HEK293 (cell line): ENCODE measurements at regions not wholly inside any gene's neighbourhood (a gene's known extent, or its start where the extent isn't known, plus 50 kb on each side); places are given as distances from the start of the nearest gene placed in this dataset.

Experiments used
- CTCF ChIA-PET: fragments of 350-600 bp; formaldehyde crosslinking; extraction: SDS; loops from one replicate; lab custom pipeline; 2021; ENCODE audit warnings: antibody characterized with exemption; lab: Yijun Ruan, JAX
- POLR2A ChIA-PET: fragments of 300-600 bp; formaldehyde crosslinking; extraction: SDS; loops from one replicate; lab custom pipeline; 2020; ENCODE audit warnings: antibody characterized with exemption, inconsistent platforms; lab: Yijun Ruan, JAX
- H3K27ac ChIP-seq: fragments of 200-500 bp; sonication (Bioruptor generic); 2 replicates; pipeline ENCODE4 v1.5.1; 2014; ENCODE audit warnings: low read depth, low read length, control low read depth, inconsistent platforms; ENCODE audit errors: extremely low read depth
- H3K36me3 ChIP-seq, 2 experiments: fragments of 200-500 bp in 1 of 2; sonication (Bioruptor generic) in 1 of 2; 1 replicate in 1 of 2; 2 replicates in 1 of 2; pipeline ENCODE4 v1.5.1; 2014 to 2017; ENCODE audit warnings: inconsistent platforms in 2 of 2, low read length in 2 of 2; ENCODE audit not compliant: control insufficient read depth in 2 of 2, insufficient read depth in 1 of 2
- H3K4me1 ChIP-seq: fragments of 200-500 bp; sonication (Bioruptor generic); 2 replicates; pipeline ENCODE4 v1.5.1; 2014; ENCODE audit warnings: mild to moderate bottlenecking, low read length, inconsistent platforms; ENCODE audit not compliant: control insufficient read depth, insufficient read depth
- H3K4me3 ChIP-seq: 2 replicates; pipeline ENCODE4 v1.5.1; 2011; ENCODE audit warnings: low read depth, mild to moderate bottlenecking, control low read depth, low read length, moderate library complexity
- H3K9me3 ChIP-seq: fragments of 200-500 bp; sonication (Bioruptor generic); 2 replicates; pipeline ENCODE4 v1.5.1; 2014; ENCODE audit warnings: low read depth, low read length, inconsistent platforms; ENCODE audit not compliant: control insufficient read depth, insufficient read depth
- HOXA7 ChIP-seq: sonication (generic); formaldehyde crosslinking; IDR thresholded peaks from 2 replicates; pipeline ENCODE4 v1.8.1; 2022; ENCODE audit warnings: missing genetic modification reagents, borderline replicate concordance
- INSM2 ChIP-seq: fragments of 450-650 bp; formaldehyde crosslinking; IDR thresholded peaks from 2 replicates; pipeline ENCODE4 v1.5.1; 2016; ENCODE audit warnings: missing biosample characterization, missing genetic modification characterization
- KLF1 ChIP-seq: fragments of 450-650 bp; formaldehyde crosslinking; IDR thresholded peaks from 2 replicates; pipeline ENCODE4 v1.5.1; 2016; ENCODE audit warnings: missing biosample characterization, missing genetic modification characterization
- REPIN1 ChIP-seq: fragments of 450-650 bp; formaldehyde crosslinking; IDR thresholded peaks from 2 replicates; pipeline ENCODE4 v1.5.1; 2017; ENCODE audit warnings: missing biosample characterization, missing genetic modification characterization, low read depth
- ZBTB20 ChIP-seq: fragments of 450-650 bp; formaldehyde crosslinking; IDR thresholded peaks from 2 replicates; pipeline ENCODE4 v1.5.1; 2016; ENCODE audit warnings: missing biosample characterization, missing genetic modification characterization
- ZEB2 ChIP-seq: fragments of 450-650 bp; formaldehyde crosslinking; IDR thresholded peaks from 2 replicates; pipeline ENCODE4 v1.5.1; 2016; ENCODE audit warnings: missing biosample characterization, missing genetic modification characterization
- ZNF18 ChIP-seq: fragments of 450-650 bp; formaldehyde crosslinking; IDR thresholded peaks from 2 replicates; pipeline ENCODE4 v1.5.1; 2016; ENCODE audit warnings: missing biosample characterization, missing genetic modification characterization
- ZNF248 ChIP-seq: fragments of 450-650 bp; formaldehyde crosslinking; IDR thresholded peaks from 2 replicates; pipeline ENCODE4 v1.5.1; 2017; ENCODE audit warnings: missing biosample characterization, missing genetic modification characterization
- ZNF26 ChIP-seq: fragments of 450-650 bp; formaldehyde crosslinking; IDR thresholded peaks from 2 replicates; pipeline ENCODE4 v1.5.1; 2016; ENCODE audit warnings: missing biosample characterization, missing genetic modification characterization
- ZNF366 ChIP-seq: fragments of 450-650 bp; formaldehyde crosslinking; conservative IDR thresholded peaks from 2 replicates; pipeline ENCODE4 v1.5.1; 2016; ENCODE audit warnings: missing biosample characterization, missing genetic modification characterization
- ZNF37A ChIP-seq: fragments of 450-650 bp; IDR thresholded peaks from 2 replicates; pipeline ENCODE4 v1.5.1; 2018; ENCODE audit warnings: missing biosample characterization, missing genetic modification characterization
- ZNF404 ChIP-seq: fragments of 450-650 bp; formaldehyde crosslinking; IDR thresholded peaks from 2 replicates; pipeline ENCODE4 v1.5.1; 2017; ENCODE audit warnings: missing biosample characterization, missing genetic modification characterization
- ZNF510 ChIP-seq: fragments of 450-650 bp; formaldehyde crosslinking; IDR thresholded peaks from 2 replicates; pipeline ENCODE4 v1.5.1; 2018; ENCODE audit warnings: mild to moderate bottlenecking, missing genetic modification characterization, missing biosample characterization; ENCODE audit not compliant: insufficient replicate concordance
- ZNF585B ChIP-seq: fragments of 450-650 bp; formaldehyde crosslinking; IDR thresholded peaks from 2 replicates; pipeline ENCODE4 v1.5.1; 2016; ENCODE audit warnings: missing biosample characterization, missing genetic modification characterization
- ZNF660 ChIP-seq: fragments of 450-650 bp; IDR thresholded peaks from 2 replicates; pipeline ENCODE4 v1.5.1; 2018; ENCODE audit warnings: missing biosample characterization, mild to moderate bottlenecking, missing genetic modification characterization
- ZNF843 ChIP-seq: fragments of 450-650 bp; formaldehyde crosslinking; IDR thresholded peaks from 2 replicates; pipeline ENCODE4 v1.5.1; 2016; ENCODE audit warnings: missing biosample characterization, missing genetic modification characterization
- TF ChIP-seq, protein P1 (sequence below): fragments of 450-650 bp; formaldehyde crosslinking; IDR thresholded peaks from 2 replicates; pipeline ENCODE4 v1.5.1; 2016; ENCODE audit warnings: missing biosample characterization, missing genetic modification characterization, low read depth
- TF ChIP-seq, protein P2 (sequence below): fragments of 450-650 bp; formaldehyde crosslinking; IDR thresholded peaks from 2 replicates; pipeline ENCODE4 v1.5.1; 2016; ENCODE audit warnings: missing biosample characterization, missing genetic modification characterization

DNA sequence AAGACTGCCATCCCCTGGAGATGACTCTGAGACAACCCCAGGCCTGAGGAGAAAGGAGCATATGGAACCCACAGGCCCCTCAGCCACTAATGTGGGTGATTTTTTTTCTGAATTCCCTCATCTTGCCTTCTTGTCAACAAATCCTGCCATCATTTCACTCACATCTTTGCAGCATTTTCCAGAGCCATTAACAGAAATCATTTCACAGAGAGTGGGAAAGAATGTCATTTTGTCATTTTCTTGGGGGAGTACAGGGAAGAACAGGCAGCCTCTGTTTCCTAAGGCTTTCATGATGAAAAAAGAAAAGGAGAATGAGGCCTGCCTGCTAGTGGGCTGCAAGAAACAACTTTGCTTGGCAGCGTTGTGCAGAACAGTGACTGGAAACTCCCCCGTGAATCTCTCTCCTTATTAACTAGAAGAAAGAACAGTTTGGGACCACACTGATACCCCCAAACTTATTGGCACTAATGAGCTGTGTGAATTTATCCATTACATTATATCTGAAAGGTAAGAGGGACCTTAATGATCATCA is 1464.6 kb upstream of the CELF4 start (continued):
- TF ChIP-seq KLF1 (tag by site-specific recombination) (no peak), INSM2 (no peak)

DNA sequence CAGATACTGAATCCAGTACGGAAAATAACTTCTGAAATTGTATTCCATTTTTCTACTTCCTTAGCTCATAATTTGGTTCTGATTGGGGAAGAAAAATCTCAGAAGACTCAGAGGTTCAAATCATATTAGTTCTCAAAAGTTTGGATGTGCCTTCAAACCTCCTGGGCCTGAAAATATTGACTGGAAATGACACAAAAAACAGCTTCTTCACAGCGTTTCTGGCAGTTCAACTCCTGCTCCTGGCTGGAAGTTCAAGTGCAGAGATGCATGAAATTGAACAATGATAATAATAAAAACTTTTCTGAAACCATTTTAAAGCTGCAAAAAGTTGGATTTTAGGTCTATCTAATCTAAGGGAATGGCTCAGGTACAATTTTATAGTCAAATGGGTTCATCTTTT is 1459.9 kb upstream of the CELF4 start:
- ChIA-PET POLR2A (no interaction called here), CTCF (no interaction called here)
- H3K27ac ChIP-seq, result no peak overlapping the region

GRCh38 chr18:39019989-39020388 is 1454.4 kb upstream of the CELF4 start:
- no peak overlapping the region for H3K27ac ChIP-seq
- CTCF ChIA-PET, result no interaction called here
- TF ChIP-seq, protein P1, sequence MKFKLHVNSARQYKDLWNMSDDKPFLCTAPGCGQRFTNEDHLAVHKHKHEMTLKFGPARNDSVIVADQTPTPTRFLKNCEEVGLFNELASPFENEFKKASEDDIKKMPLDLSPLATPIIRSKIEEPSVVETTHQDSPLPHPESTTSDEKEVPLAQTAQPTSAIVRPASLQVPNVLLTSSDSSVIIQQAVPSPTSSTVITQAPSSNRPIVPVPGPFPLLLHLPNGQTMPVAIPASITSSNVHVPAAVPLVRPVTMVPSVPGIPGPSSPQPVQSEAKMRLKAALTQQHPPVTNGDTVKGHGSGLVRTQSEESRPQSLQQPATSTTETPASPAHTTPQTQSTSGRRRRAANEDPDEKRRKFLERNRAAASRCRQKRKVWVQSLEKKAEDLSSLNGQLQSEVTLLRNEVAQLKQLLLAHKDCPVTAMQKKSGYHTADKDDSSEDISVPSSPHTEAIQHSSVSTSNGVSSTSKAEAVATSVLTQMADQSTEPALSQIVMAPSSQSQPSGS (tag by site-specific recombination), result no peak
- TF ChIP-seq ZNF18, result no peak
- no peak for TF ChIP-seq ZBTB20
- no peak for TF ChIP-seq ZNF585B (tag by site-specific recombination)
- no peak for TF ChIP-seq ZNF843 (tag by site-specific recombination)
- no peaks in the 10 kb centered on the region for H3K36me3 ChIP-seq
- H3K4me1 ChIP-seq, result no peaks in the 10 kb centered on the region
- H3K9me3 ChIP-seq, result no peaks in the 10 kb centered on the region
- POLR2A ChIA-PET, result no interaction called here
- no peak overlapping the region for H3K4me3 ChIP-seq

More for the DNA sequence above, 1459.9 kb upstream of the CELF4 start:
- no peak overlapping the region for H3K4me3 ChIP-seq
- H3K4me1 ChIP-seq, result no peaks in the 10 kb centered on the region
- H3K9me3 ChIP-seq, result no peaks in the 10 kb centered on the region
- TF ChIP-seq ZNF404 (tag by site-specific recombination), result no peak
- TF ChIP-seq, protein P2, sequence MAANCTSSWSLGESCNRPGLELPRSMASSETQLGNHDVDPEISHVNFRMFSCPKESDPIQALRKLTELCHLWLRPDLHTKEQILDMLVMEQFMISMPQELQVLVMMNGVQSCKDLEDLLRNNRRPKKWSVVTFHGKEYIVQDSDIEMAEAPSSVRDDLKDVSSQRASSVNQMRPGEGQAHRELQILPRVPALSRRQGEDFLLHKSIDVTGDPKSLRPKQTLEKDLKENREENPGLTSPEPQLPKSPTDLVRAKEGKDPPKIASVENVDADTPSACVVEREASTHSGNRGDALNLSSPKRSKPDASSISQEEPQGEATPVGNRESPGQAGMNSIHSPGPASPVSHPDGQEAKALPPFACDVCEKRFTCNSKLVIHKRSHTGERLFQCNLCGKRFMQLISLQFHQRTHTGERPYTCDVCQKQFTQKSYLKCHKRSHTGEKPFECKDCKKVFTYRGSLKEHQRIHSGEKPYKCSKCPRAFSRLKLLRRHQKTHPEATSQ (tag by site-specific recombination), result no peak
- TF ChIP-seq ZNF26 (tag by site-specific recombination), result no peak
- TF ChIP-seq HOXA7 (CRISPR knock-in tag), result no peak
- TF ChIP-seq ZNF510, result no peak
- no peak for TF ChIP-seq ZNF37A (tag by site-specific recombination)
- no peak for TF ChIP-seq ZNF248
- no peak for TF ChIP-seq REPIN1 (tag by site-specific recombination)
- TF ChIP-seq ZEB2 (tag by site-specific recombination), result no peak
- TF ChIP-seq ZNF366 (tag by site-specific recombination), result no peak
- no peak for TF ChIP-seq ZNF660 (tag by site-specific recombination)
- no peaks in the 10 kb centered on the region for H3K36me3 ChIP-seq
